NCI-H748 treated with DMSO at 0.1 percent for 48 hours (cell line): ENCODE measurements at regions not wholly inside any gene's neighbourhood (a gene's known extent, or its start where the extent isn't known, plus 50 kb on each side); places are given as distances from the start of the nearest gene placed in this dataset.
"Not testable (repeated sequence)": the region's sequence is repeated elsewhere in the genome, so short reads cannot be mapped to it uniquely, and the experiment has no call there.

ENCODE experiments used
- DNase-seq: peaks from one replicate; lab custom pipeline; 2025; lab: John Stamatoyannopoulos, UW

- not testable (repeated sequence) for DNase-seq
These were observed 55.9 kb upstream of the ACSM6 start for GRCh38 chr10:95137990-95138625.

- no peak for DNase-seq
These were observed 59.5 kb upstream of the ACSM6 start for GRCh38 chr10:95134490-95134889.

GRCh38 chr10:95133997-95134396 lies 60.0 kb upstream of the ACSM6 start:
- no peak for DNase-seq

GRCh38 chr10:95133016-95133752 lies 60.9 kb upstream of the ACSM6 start:
- peak; percentile 41 for DNase-seq

GRCh38 chr10:95130429-95130828 lies 61.1 kb upstream of the CYP2C8 start:
- DNase-seq, result not testable (repeated sequence)

- DNase-seq, result no peak
These were observed 56.3 kb upstream of the CYP2C8 start for GRCh38 chr10:95125582-95125981.

GRCh38 chr10:95122736-95123135 lies 53.4 kb upstream of the CYP2C8 start:
- no peak for DNase-seq

- DNase-seq, result peak; percentile 31
These were observed 52.6 kb upstream of the CYP2C8 start for GRCh38 chr10:95121904-95122303.
